ENCODE measurements at regions not wholly inside any gene's neighbourhood (a gene's known extent, or its start where the extent isn't known, plus 50 kb on each side); places are given as distances from the start of the nearest gene placed in this dataset.

DNA sequence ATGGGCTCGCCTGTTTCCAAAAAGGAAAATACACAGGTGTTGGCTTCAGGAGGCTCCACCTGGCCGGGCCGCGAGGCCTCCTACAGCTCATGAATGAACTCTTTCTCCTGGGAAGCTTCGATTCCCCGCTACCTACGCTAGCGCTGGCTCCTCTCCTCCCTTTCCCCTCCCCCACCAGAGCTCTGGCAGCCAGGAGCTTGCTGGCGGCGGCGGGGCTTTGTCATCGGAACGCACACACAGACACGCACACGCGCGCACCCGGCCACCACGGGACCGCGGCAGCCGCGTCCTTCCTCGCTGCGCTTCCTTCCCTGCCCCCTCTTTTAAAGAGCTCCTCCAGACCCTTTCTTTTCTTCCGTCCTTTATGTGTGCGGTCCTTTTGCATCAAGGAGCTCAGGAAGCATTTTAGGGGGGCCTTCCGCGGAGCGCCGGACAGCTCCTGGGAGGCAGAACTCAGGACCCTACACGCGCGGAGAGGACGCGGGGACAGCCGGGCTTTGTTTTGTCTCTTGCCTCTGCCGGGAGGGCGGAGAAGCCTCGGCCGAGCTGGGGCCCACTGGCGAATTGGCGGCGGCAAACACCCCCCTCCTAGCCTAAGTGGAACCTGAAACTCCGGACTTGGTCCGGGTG, 70.2 kb upstream of the BCOR start:
- peaks cover 44% of the 10 kb centered on the region for H3K27me3 ChIP-seq
- no peaks in the 10 kb centered on the region for H3K36me3 ChIP-seq
- H3K4me3 ChIP-seq (ENCODE audit: low read depth in 1 of 2, low read length in 1 of 2), result peak overlapping the region; percentile 45 to 57
- H3K9me3 ChIP-seq, result no peaks in the 10 kb centered on the region
- no peak overlapping the region for H3K27ac ChIP-seq
- peaks cover 47 to 52% of the 10 kb centered on the region in 2 experiments for H3K4me1 ChIP-seq (ENCODE audit: control insufficient read depth in 1 of 2, insufficient read depth in 1 of 2, low read depth in 1 of 2, low read length in 1 of 2)
- TF ChIP-seq CTCF (IDR thresholded peaks at IDR 0.05), result no peak

DNA sequence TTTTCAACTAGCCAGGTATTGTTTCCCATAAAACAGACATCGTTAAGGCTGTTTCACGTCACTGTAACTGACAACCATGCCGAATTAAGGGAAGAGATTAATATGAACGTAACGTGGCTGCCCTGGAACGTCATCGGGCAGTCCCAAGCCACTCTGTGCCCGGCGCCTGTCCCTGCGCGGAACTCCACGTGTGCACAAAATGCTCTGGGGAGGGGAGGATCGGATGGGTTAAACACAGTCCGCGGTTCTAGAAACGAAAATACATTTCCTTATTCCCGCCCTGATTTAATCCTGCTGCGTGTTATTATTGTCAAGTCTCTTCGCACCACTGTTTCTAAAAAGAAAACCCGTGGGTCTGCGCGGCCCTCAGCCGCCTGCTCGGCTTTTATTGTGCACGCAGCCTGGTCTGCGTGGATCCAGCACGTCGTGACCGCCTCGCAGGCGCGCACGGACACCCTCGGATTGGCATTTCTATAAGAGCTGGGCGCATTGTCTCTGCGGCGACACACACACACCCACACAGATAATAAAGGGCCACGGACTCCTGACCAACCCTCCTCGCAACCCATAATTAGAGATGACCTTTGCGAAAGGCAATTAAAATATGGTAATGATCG, 69.6 kb upstream of the BCOR start:
- H3K36me3 ChIP-seq, result no peaks in the 10 kb centered on the region
- H3K4me1 ChIP-seq (ENCODE audit: control insufficient read depth in 1 of 2, insufficient read depth in 1 of 2, low read depth in 1 of 2, low read length in 1 of 2), result peaks cover 41 to 46% of the 10 kb centered on the region in 2 experiments
- TF ChIP-seq CTCF (IDR thresholded peaks at IDR 0.05), result no peak
- H3K27ac ChIP-seq, result no peak overlapping the region
- H3K27me3 ChIP-seq, result peaks cover 41% of the 10 kb centered on the region
- H3K4me3 ChIP-seq (ENCODE audit: low read depth in 1 of 2, low read length in 1 of 2), result peak overlapping the region; percentile 45 to 57
- H3K9me3 ChIP-seq, result no peaks in the 10 kb centered on the region

GRCh38 chrX:40166582-40166981, 68.8 kb upstream of the BCOR start:
- H3K4me1 ChIP-seq (ENCODE audit: control insufficient read depth in 1 of 2, insufficient read depth in 1 of 2, low read depth in 1 of 2, low read length in 1 of 2), result peaks cover 33 to 40% of the 10 kb centered on the region in 2 experiments
- H3K4me3 ChIP-seq (ENCODE audit: low read depth in 1 of 2, low read length in 1 of 2), result no peak overlapping the region
- no peak for TF ChIP-seq CTCF (IDR thresholded peaks at IDR 0.05)
- H3K27me3 ChIP-seq, result peaks cover 34% of the 10 kb centered on the region
- no peaks in the 10 kb centered on the region for H3K9me3 ChIP-seq
- no peaks in the 10 kb centered on the region for H3K36me3 ChIP-seq
- H3K27ac ChIP-seq, result no peak overlapping the region

DNA sequence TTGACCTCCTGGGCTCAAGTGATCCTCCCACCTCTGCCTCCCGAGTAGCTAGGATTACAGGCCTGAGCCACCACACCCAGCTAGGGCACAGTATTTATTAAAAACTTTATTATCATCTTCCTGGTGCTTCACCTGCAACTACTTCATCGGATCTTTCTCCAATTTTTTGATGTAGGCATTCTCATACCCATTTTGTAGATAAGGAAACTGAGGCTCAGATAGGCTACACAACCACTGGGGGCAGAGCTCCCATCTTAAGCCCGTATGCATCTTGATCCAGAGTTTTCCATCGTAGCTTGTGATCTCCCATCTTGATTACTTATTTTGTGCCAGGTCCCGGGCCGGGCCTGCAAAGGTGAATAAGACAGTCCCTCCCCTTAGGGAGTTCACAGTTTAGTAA, 68.1 kb upstream of the BCOR start:
- Histone ChIP-seq H3K36me3 (no peaks in the 10 kb centered on the region), H3K27me3 (peaks cover 27% of the 10 kb centered on the region), H3K27ac (no peak overlapping the region), H3K4me1 (ENCODE audit: control insufficient read depth in 1 of 2, insufficient read depth in 1 of 2, low read depth in 1 of 2, low read length in 1 of 2) (peaks cover 27 to 32% of the 10 kb centered on the region in 2 experiments), H3K9me3 (no peaks in the 10 kb centered on the region), H3K4me3 (ENCODE audit: low read depth in 1 of 2, low read length in 1 of 2) (no peak overlapping the region)
- TF ChIP-seq CTCF (IDR thresholded peaks at IDR 0.05), result no peak

- no peak for TF ChIP-seq CTCF (IDR thresholded peaks at IDR 0.05)
These were observed 67.4 kb upstream of the BCOR start for GRCh38 chrX:40165206-40165605.

More at GRCh38 chrX:40165206-40165605, 67.4 kb upstream of the BCOR start:
- Histone ChIP-seq H3K9me3 (no peaks in the 10 kb centered on the region), H3K27me3 (peaks cover 25% of the 10 kb centered on the region), H3K27ac (no peak overlapping the region), H3K4me1 (ENCODE audit: control insufficient read depth in 1 of 2, insufficient read depth in 1 of 2, low read depth in 1 of 2, low read length in 1 of 2) (peaks cover 27 to 31% of the 10 kb centered on the region in 2 experiments), H3K36me3 (no peaks in the 10 kb centered on the region), H3K4me3 (ENCODE audit: low read depth in 1 of 2, low read length in 1 of 2) (no peak overlapping the region)
